Chondrocyte (in vitro differentiated cells): ENCODE measurements at regions not wholly inside any gene's neighbourhood (a gene's known extent, or its start where the extent isn't known, plus 50 kb on each side); places are given as distances from the start of the nearest gene placed in this dataset.

Experiments
- DNase-seq: peaks from one replicate; pipeline ENCODE4 v3.0.0; 2021; ENCODE audit warnings: mixed read lengths, low spot score
- H3K27ac Mint-ChIP-seq: one replicate; pipeline ENCODE4 v1.8.0; 2021; ENCODE audit warnings: mild to moderate bottlenecking, moderate library complexity, mixed read lengths; ENCODE audit not compliant: unreplicated experiment
- H3K27me3 Mint-ChIP-seq: 2 replicates; pipeline ENCODE4 v1.8.0; 2021; ENCODE audit warnings: low read depth, mixed read lengths
- H3K36me3 Mint-ChIP-seq: 2 replicates; pipeline ENCODE4 v1.8.0; 2021; ENCODE audit warnings: low read depth, mixed read lengths
- H3K4me1 Mint-ChIP-seq: 2 replicates; pipeline ENCODE4 v1.8.0; 2021; ENCODE audit warnings: low read depth, mild to moderate bottlenecking, mixed read lengths
- H3K4me3 Mint-ChIP-seq: one replicate; pipeline ENCODE4 v1.8.0; 2021; ENCODE audit warnings: mild to moderate bottlenecking, moderate library complexity, mixed read lengths; ENCODE audit not compliant: unreplicated experiment
- H3K9me3 Mint-ChIP-seq: 2 replicates; pipeline ENCODE4 v1.8.0; 2021; ENCODE audit warnings: low read depth, mixed read lengths
- CTCF ChIP-seq: fragments of 200-600 bp; sonication (generic); IDR thresholded peaks from 2 replicates; pipeline ENCODE4 v1.5.0; 2021; ENCODE audit warnings: antibody characterized with exemption, mild to moderate bottlenecking, moderate library complexity

DNA sequence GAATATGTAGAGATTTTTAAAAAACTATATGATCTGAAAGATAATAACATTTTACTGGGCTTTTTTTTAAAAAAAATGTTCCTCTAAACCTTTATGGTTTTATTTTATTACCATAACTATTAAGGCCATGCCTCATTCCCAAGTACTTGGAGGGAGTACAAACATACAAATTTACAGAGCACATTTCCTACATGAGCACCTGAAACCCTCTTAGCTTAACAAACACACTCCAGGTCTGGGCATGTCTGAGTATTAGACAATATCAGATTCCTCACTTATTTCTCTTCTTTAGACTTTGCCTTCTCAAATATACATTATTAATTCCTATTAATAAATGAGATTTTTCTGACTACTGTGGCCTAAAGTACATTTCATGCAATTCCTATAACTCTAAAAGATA lies 319.2 kb downstream of the SLCO4C1 start:
- no peak for DNase-seq
- Mint-ChIP-seq H3K27me3 (peaks cover 19% of the 10 kb centered on the region), H3K9me3 (no peaks in the 10 kb centered on the region), H3K27ac (no peak overlapping the region), H3K4me1 (no peaks in the 10 kb centered on the region), H3K36me3 (no peaks in the 10 kb centered on the region), H3K4me3 (no peak overlapping the region)
- no peak for TF ChIP-seq CTCF

DNA sequence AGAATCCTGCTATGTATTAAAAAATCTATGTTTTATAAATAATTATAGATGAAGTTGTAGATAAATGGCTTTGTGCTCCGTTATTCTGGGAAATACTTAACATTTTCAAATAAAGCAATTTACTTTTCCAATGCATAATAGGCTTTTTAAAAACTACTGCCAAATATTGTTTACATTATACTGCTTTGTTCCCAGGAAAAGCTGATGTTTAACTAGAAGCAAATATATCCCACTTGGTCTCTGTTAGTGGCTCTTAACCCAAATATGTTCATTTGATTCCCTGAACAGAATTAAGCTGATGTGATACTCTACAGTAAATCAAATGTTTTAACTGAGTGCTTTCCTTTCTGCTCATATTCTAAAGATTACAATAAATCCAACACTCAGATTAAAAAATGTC lies 326.3 kb downstream of the SLCO4C1 start:
- Mint-ChIP-seq H3K4me3 (no peak overlapping the region), H3K9me3 (no peaks in the 10 kb centered on the region), H3K36me3 (no peaks in the 10 kb centered on the region), H3K4me1 (no peaks in the 10 kb centered on the region), H3K27me3 (peaks cover 7% of the 10 kb centered on the region), H3K27ac (no peak overlapping the region)
- DNase-seq, result no peak
- TF ChIP-seq CTCF, result no peak

- Mint-ChIP-seq H3K4me3 (no peak overlapping the region), H3K9me3 (no peaks in the 10 kb centered on the region), H3K36me3 (no peaks in the 10 kb centered on the region), H3K4me1 (no peaks in the 10 kb centered on the region), H3K27me3 (peaks cover 7% of the 10 kb centered on the region), H3K27ac (no peak overlapping the region)
- DNase-seq, result no peak
- TF ChIP-seq CTCF, result no peak
These were observed 329.6 kb downstream of the SLCO4C1 start for GRCh38 chr5:101966476-101966875.

GRCh38 chr5:101955891-101956290 lies 340.2 kb downstream of the SLCO4C1 start:
- no peaks in the 10 kb centered on the region for H3K4me1 Mint-ChIP-seq
- TF ChIP-seq CTCF, result no peak
- H3K4me3 Mint-ChIP-seq, result no peak overlapping the region
- no peak overlapping the region for H3K27ac Mint-ChIP-seq
- no peaks in the 10 kb centered on the region for H3K36me3 Mint-ChIP-seq
- no peak for DNase-seq
- no peaks in the 10 kb centered on the region for H3K9me3 Mint-ChIP-seq
- H3K27me3 Mint-ChIP-seq, result peaks cover 5% of the 10 kb centered on the region

- H3K27me3 Mint-ChIP-seq, result peaks cover 6% of the 10 kb centered on the region
These were observed 346.1 kb downstream of the SLCO4C1 start for GRCh38 chr5:101950019-101950418.

More at GRCh38 chr5:101950019-101950418, 346.1 kb downstream of the SLCO4C1 start:
- H3K9me3 Mint-ChIP-seq, result no peaks in the 10 kb centered on the region
- H3K27ac Mint-ChIP-seq, result no peak overlapping the region
- DNase-seq, result no peak
- no peak for TF ChIP-seq CTCF
- H3K4me3 Mint-ChIP-seq, result no peak overlapping the region
- H3K4me1 Mint-ChIP-seq, result no peaks in the 10 kb centered on the region
- H3K36me3 Mint-ChIP-seq, result no peaks in the 10 kb centered on the region
